AG09319 (cell line): ENCODE measurements at regions not wholly inside any gene's neighbourhood (a gene's known extent, or its start where the extent isn't known, plus 50 kb on each side); places are given as distances from the start of the nearest gene placed in this dataset.

Source experiments
- DNase-seq: peaks from one replicate; pipeline ENCODE4 v3.0.0-alpha.2; 2010; ENCODE audit warnings: low read depth; ENCODE audit errors: extremely low read depth
- TF ChIP-seq, protein P1 (sequence below): IDR thresholded peaks from 2 replicates; pipeline ENCODE4 v1.5.1; 2011; ENCODE audit warnings: low read depth, mild to moderate bottlenecking, inconsistent platforms, low read length, moderate library complexity

DNA sequence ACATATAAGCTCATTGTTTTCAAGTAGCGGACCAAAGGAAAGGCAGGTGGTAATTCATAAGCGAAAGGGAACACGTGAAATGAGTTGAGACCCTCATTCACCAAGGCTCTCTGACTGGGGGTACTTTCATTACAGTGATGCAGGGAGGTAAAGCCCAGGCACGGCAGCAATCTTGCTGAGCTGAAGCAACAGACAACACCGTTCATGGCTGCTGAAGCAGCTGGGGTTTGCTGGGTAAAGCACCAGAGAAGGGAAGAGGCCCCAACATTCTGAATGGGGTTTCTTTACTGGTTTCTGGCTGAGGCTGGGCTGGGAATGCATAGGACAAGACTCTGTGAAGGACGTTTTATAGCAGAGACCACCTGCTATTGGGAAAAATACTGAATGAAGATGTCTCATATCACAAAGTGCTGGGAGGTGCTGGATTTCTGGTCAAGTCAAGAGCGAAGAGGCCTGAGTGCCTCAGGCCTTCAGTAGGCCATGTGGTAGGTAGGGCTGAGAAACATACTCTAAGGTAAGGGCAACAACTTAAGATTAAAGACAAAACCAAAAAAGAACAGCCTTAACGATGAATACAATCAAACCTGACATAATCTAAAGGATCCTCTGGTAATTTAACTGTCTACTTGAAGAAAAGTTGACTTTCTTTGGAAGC lies 324.7 kb upstream of the PIK3C3 start:
- TF ChIP-seq, protein P1, sequence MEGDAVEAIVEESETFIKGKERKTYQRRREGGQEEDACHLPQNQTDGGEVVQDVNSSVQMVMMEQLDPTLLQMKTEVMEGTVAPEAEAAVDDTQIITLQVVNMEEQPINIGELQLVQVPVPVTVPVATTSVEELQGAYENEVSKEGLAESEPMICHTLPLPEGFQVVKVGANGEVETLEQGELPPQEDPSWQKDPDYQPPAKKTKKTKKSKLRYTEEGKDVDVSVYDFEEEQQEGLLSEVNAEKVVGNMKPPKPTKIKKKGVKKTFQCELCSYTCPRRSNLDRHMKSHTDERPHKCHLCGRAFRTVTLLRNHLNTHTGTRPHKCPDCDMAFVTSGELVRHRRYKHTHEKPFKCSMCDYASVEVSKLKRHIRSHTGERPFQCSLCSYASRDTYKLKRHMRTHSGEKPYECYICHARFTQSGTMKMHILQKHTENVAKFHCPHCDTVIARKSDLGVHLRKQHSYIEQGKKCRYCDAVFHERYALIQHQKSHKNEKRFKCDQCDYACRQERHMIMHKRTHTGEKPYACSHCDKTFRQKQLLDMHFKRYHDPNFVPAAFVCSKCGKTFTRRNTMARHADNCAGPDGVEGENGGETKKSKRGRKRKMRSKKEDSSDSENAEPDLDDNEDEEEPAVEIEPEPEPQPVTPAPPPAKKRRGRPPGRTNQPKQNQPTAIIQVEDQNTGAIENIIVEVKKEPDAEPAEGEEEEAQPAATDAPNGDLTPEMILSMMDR: no peak

DNA sequence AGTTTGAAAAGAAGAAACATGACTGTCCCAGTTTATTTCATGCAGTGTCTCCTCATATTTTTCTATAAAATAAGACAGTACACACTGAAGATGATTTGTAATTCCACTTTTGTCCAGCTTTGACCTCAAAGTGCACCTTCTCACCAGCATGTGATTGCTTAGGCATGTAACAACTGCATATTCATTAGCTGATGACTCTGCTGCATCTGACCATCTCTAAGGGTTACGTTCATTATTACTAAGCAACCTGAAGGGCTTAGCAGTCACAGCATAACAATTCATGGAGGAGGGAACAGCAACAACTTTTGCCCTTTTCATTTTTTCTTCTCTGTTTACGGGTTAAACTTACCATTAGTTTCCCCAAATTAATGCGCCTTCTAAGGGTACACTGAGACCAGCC lies 330.6 kb upstream of the PIK3C3 start:
- DNase-seq: no peak
- TF ChIP-seq, protein P1: no peak

More for the DNA sequence above, 324.7 kb upstream of the PIK3C3 start:
- DNase-seq: no peak

DNA sequence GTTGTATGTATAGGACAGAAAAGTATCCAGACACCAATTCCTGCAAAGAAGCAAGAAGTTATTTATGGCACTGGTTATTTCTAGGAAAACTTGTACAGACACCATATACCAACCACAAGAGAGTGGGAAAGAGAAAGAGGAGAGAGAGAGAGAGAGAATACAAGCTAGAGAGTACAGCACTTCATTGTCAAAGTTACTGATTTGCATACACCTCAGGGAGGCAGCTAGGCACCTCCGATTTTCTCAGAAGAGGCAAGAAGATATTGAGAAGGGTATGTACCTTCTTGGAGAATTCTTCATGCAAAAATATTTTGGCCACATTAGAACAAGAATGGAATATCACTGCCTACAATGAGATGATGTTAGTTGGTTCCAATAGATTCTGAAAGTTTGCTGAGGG lies 333.9 kb upstream of the PIK3C3 start:
- TF ChIP-seq, protein P1: no peak
- no peak for DNase-seq

DNA sequence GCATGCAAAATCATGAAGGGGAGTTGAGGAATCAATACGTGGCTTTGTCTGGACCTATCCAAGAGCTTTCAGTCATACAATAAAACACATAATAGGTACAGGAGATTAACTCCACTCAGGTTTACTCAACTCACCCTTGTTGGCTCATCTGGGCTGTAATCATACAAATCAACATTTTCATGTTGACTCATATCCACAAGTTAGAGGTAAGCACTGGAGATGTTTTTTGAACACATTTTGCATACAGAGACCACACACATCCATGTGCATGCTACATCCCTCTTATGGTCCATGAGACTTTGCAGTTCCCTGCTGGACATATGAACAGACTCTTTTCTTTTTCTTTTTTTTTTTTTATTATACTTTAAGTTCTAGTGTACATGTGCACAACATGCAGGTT lies 336.9 kb upstream of the PIK3C3 start:
- TF ChIP-seq, protein P1: no peak

DNA sequence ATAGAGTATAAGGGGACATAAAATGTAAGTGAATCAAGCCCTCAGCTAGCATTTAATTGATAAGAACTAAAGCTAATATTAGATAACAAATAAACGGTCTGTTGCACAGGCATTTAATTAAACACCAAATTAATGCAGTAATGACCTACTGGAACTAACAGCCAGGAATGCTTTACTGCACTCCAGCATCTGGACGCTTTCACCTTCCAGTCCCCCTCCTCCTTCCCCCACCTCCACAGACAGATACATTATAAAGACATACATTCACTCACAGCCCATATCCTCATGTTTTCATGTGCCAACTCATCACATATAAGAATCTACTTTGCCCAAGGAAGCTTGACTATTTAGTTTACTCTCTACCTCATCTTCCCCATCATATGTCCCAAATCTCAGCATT lies 337.4 kb upstream of the PIK3C3 start:
- DNase-seq: no peak
- TF ChIP-seq, protein P1: no peak

More for the DNA sequence above, 336.9 kb upstream of the PIK3C3 start:
- DNase-seq: no peak

DNA sequence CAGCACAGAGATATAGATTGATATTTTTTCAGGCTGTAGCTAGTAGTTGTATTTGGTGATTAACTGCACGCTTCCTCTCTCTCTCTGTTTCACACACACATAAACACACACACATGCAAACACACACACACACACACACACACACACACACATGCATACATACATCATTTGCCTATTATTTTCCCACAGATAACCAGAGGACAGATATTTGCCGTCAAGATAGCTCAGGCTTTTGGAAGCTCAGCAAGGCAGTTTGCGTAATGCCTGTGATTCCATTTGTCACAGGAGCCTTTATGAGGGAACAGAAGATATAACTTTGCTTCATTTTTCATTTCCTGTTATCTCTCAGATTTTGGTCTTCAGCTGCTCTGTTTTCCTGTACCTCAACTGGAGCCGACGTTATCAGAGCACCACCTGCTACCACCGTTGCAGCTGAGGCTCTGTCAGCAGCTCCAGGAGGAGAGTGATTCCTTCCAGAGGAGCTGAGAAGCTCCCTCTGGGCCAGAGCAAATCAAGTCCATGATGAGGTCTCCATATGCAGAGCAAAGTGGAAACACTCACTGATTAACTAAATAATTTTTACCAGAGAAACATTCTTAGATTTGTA lies 341.9 kb upstream of the PIK3C3 start:
- DNase-seq: no peak

DNA sequence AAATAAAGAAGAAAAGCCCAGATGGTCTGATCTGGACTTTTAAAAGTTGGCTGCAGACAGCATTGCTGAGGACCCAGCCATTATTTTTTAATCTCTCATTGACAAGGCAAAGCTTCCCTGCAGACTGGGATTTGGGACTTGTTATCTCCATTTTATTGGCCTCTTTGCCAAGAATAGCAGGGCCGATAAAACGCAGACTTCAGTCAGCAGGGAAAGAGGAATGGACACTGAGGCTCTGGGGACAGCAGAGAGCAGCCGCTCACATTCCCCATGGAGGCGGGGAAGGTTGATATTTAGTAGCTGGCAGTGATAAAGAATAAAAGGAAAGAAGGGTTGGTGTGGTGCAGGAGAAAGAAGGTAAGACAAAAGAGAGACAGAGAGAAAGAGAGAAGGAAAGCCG lies 350.1 kb upstream of the PIK3C3 start:
- TF ChIP-seq, protein P1: no peak

More for the DNA sequence above, 341.9 kb upstream of the PIK3C3 start:
- TF ChIP-seq, protein P1: no peak

More for the DNA sequence above, 350.1 kb upstream of the PIK3C3 start:
- DNase-seq: no peak
